Endometrium (tissue), 2 donors: ENCODE measurements at regions not wholly inside any gene's neighbourhood (a gene's known extent, or its start where the extent isn't known, plus 50 kb on each side); places are given as distances from the start of the nearest gene placed in this dataset.
"Not testable (repeated sequence)": the region's sequence is repeated elsewhere in the genome, so short reads cannot be mapped to it uniquely, and the experiment has no call there.

Source experiments
- FAIRE-seq: peaks from 2 replicates; lab custom pipeline; 2012; peaks lifted over from hg19 to GRCh38; lab: Jason Lieb, UNC
- donor health status: control.
- donor health status: control.

DNA sequence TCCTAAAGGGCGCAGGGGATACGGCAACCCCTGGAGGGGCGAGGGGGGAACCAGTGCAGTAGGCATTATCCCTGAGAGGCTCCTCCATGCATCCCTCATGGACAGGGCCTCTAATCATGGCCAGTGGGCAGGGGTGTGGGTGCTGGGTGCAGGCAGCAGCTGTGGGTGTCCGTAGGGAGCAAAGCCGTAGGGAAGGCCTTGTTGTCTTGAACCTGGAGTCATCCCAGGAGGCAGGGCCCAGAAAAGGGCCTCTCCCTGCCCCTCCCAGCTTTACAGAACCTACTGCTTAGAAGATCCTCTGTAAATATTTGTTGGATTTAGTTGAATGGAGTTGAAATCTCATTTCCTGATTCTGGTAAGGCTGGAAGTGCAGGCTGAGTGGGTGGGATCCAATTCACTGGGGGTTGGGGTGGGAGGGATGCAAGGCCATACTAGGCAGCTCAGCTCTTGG lies 207.0 kb upstream of the HAAO start:
- FAIRE-seq: no peak

- FAIRE-seq: no peak
Observed at GRCh38 chr2:42998721-42999120, 206.3 kb upstream of the HAAO start.

- FAIRE-seq: no peak
Observed at GRCh38 chr2:42996528-42996927, 204.1 kb upstream of the HAAO start.

DNA sequence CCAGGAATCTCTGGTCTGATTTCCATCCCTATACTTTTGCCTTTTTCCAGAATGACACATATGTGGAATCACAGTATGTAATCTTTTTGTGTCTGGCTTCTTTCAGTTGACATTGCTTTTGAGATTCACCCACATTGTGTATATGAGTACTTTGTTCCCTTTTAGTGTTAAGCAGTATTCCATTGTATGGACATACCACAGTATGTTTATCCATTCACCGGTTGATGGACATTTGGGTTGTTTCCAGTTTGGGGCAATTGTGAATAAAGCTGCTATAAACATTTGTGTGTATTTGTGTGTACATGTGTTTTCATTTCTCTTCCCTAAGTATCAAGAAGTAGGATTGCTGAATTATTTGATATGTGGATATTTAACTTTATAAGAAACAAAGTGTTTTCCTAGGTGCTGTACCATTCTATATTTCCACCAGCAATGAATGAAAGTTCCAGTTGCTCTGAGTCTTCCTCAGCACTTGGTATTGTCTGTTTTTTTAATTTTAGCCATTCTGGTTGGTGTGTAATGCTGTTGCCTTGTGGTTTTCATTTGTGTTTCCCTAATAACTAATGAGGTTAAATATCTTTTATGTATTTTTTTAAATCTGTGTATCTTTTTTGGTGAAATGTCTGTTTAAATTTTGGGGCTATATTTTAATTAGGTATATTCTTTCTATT lies 203.5 kb upstream of the HAAO start:
- FAIRE-seq: no peak

DNA sequence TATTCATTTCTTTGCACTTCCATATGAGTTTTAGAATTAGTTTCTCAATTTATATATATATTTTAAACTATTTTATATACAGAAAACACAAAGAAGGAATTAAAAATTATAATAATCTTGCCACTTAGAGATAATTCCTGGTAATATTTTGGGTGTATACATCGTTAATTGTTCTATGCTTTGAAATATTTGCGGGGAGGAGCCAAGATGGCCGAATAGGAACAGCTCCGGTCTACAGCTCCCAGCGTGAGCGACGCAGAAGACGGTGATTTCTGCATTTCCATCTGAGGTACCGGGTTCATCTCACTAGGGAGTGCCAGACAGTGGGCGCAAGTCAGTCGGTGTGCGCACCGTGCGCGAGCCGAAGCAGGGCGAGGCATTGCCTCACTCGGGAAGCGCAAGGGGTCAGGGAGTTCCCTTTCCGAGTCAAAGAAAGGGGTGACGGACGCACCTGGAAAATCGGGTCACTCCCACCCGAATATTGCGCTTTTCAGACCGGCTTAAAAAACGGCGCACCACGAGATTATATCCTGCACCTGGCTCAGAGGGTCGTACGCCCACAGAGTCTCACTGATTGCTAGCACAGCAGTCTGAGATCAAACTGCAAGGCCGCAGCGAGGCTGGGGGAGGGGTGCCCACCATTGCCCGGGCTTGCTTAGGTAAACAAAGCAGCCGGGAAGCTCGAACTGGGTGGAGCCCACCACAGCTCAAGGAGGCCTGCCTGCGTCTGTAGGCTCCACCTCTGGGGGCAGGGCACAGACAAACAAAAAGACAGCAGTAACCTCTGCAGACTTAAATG lies 197.1 kb upstream of the HAAO start:
- FAIRE-seq: not testable (repeated sequence)

DNA sequence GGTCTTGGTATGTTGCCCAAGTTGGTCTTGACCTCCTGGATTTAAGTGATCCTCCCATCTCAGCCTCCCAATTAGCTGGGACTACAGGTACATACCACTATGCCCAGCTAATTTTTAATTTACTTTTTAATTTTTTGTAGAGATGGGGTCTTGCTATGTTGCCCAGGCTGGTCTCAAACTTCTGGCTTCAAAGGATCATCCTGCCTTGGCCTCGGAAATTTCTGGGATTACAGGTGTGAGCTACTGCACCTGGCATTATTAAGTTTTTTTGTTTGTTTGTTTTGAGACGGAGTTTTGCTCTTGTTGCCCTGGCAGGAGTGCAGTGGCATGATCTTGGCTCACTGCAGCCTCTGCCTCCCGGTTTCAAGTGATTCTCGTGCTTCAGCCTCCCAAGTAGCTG lies 195.7 kb upstream of the HAAO start:
- FAIRE-seq: not testable (repeated sequence)

DNA sequence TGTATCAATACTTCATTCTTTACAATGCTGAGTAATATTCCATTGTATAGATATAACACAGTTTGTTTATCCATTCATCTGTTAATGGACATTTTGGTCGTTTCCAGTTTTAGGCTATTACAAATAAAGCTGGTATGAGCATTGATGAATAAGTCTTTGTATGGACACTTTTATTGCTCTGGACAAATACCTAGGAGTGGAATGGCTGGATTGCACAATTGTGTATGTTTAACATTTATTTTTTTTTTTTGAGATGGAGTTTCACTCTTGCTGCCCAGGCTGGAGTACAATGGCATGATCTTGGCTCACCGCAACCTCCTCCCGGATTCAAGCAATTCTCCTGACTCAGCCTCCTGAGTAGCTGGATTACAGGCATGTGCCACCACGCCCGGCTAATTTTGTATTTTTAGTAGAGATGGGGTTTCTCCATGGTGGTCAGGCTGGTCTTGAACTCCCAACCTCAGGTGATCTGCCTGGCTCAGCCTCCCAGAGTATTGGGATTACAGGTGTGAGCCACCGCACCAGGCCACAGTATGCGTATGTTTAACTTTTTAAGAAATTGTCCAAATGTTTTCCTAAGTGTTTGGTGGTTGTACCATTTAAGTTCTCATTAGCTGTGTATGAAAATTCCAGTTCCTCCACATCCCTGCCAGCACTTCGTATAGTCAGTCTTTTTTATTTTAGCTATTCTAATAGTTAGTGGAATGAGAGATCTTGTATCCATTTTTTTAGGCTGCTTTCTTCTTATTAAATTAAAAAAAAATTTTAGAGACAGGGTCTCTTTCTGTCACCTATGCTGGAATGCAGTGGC lies 194.9 kb upstream of the HAAO start:
- no peak for FAIRE-seq

- no peak for FAIRE-seq
Observed at GRCh38 chr2:42984617-42985016, 192.2 kb upstream of the HAAO start.

GRCh38 chr2:42984081-42984480 lies 191.7 kb upstream of the HAAO start:
- FAIRE-seq: no peak

DNA sequence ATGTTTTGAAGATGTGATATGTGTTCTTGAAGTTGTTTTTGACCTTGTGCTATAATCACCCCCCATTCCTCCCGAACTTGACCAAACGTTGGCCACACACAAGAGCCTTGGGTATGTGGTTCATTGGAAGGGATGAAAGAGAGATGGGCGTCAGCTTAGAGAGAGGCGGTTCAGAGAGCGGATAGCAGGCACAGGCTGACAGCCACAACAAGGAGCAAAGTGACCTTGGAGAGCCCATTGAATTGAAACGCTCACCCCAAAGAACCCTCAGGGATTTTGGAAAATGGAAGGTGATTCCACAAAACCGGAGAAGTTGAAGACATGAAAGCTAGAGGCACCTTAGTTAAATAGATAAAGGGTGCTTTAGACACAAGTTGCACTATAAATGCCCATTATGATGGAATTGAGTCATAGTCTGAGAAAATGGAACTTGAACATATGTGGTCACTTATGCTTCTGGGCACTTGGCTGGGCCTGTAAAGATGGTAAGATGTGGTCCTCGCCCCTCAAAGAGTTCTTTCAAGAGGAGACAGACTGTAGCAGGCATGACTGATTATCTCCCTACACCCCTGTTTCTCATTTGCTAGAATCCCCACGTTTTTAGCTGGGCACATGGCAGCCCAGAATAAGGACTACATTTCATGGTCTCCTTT lies 188.5 kb upstream of the HAAO start:
- no peak for FAIRE-seq

DNA sequence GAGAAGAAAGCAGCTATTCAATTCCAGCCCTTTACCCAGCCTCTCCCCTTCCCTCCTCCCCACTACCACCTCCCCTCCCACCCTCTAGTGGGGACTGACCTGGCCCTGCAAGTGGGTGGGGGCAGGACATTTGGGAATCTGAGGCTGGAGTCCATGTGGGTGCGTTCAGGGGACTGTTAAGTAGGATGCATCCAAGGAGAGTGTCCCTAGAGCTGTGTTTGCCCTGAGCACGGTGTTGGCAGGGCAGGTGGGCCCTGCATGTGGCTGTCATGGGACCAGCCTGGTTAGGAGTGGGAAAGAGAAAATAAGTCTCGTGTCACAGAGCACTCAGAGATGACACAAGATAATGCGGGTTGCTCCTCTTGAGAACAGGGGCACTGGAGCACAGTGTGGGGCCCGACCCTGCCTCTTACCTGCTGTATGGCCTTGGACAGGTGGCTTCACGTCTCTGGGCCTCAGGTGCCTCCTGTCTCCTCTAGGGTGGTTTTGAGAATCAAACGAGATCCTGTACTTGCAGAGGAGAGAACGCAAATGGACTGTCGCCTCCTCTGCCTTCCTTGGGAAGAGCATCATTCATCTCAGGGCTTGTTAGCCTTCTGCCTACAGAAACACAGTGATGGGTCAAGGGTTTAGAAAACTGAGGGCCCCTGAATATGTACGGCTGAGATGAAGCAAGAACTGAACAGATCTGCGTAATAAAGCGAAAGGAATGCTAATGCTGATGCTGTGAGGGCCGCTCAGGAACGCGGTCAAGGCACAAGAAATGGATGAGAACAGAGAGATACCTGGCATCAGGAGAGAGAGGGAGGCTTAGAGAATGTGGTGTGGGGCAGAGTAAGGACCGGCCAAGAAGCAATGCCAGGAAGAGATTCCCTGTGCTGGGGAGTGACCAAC lies 187.7 kb upstream of the HAAO start:
- FAIRE-seq: no peak

- FAIRE-seq: no peak
Observed at GRCh38 chr2:42979416-42979869, 187.1 kb upstream of the HAAO start.

GRCh38 chr2:42978887-42979415 lies 186.6 kb upstream of the HAAO start:
- FAIRE-seq: no peak

GRCh38 chr2:42978175-42978886 lies 185.9 kb upstream of the HAAO start:
- FAIRE-seq: no peak

GRCh38 chr2:42977270-42978174 lies 185.1 kb upstream of the HAAO start:
- FAIRE-seq: no peak

GRCh38 chr2:42976351-42976750 lies 184.0 kb upstream of the HAAO start:
- no peak for FAIRE-seq

DNA sequence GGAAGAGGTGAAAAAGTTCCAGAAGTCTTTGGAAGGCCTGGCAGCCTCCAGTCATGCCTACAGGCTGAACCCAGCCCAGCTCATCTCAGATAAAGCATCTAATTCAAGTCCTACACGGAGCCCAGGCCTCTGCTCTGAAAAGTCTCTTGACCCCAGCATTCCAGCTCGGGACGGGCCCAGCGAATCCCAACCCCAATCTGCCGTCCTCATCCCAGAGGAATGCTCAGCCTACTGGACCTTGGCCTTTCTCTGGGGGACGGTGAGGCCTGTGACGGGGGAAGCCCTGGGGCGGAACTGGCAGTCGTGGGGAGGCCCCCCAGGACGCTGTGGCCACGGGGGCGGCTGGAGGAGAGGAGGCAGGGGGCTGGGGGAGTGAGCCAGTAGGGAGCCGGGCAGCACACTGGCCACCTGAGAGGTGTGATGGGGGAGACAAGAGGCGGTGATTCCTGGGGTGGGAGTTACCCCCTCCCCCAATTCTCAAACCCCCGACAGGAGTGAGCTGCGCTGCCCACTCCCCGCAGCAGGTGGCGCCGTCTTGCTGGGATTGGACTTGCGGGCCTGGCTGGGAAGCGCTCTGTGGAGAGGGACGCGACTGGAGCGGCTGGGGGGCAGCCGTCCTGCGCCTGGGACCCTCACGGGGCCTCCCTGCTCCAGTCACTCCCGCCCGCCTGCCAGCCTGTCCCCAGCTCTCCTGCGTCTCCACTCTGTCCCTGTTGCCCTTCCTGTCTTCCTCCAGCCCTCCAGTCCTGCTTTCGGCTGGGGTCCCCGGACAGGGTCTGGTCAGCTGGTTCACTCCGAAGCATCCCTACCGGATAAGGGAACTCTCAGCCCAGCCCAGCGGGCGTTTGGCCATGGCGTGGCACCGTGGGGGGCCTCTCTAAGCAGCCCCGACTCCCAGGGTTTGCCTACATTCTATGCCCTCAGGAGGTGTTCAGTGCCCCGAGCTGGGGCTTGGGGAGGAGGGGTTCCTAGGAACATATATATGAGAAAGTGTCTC lies 182.6 kb upstream of the HAAO start:
- FAIRE-seq: no peak

GRCh38 chr2:42974169-42974720 lies 181.9 kb upstream of the HAAO start:
- no peak for FAIRE-seq
